ENCODE measurements at regions not wholly inside any gene's neighbourhood (a gene's known extent, or its start where the extent isn't known, plus 50 kb on each side); places are given as distances from the start of the nearest gene placed in this dataset.

DNA sequence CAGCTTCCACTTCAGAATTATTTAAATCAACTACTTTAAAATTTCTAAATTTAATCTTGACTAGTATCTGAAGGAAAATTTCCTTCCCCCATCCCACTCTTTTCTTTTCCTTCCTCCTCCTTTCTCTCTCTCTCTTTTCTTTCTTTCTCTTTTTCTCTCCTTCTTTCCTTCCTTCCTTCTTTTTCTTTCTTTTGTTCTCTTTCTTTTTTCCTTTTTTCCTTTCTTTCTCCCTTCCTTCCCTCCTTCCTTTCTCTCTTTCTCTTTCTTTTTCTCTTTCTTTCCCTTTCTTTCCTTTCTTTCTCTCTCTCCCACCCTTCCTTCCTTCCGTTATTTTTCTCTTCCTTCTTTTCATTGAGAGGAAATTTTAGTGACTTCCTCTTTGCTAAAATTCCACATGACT lies 132.0 kb upstream of the CDH19 start:
- TF ChIP-seq, protein P1, sequence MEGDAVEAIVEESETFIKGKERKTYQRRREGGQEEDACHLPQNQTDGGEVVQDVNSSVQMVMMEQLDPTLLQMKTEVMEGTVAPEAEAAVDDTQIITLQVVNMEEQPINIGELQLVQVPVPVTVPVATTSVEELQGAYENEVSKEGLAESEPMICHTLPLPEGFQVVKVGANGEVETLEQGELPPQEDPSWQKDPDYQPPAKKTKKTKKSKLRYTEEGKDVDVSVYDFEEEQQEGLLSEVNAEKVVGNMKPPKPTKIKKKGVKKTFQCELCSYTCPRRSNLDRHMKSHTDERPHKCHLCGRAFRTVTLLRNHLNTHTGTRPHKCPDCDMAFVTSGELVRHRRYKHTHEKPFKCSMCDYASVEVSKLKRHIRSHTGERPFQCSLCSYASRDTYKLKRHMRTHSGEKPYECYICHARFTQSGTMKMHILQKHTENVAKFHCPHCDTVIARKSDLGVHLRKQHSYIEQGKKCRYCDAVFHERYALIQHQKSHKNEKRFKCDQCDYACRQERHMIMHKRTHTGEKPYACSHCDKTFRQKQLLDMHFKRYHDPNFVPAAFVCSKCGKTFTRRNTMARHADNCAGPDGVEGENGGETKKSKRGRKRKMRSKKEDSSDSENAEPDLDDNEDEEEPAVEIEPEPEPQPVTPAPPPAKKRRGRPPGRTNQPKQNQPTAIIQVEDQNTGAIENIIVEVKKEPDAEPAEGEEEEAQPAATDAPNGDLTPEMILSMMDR (IDR thresholded peaks at IDR 0.05; ENCODE audit: low read depth, low read length, missing input control) = no peak
- TF ChIP-seq, protein P2, sequence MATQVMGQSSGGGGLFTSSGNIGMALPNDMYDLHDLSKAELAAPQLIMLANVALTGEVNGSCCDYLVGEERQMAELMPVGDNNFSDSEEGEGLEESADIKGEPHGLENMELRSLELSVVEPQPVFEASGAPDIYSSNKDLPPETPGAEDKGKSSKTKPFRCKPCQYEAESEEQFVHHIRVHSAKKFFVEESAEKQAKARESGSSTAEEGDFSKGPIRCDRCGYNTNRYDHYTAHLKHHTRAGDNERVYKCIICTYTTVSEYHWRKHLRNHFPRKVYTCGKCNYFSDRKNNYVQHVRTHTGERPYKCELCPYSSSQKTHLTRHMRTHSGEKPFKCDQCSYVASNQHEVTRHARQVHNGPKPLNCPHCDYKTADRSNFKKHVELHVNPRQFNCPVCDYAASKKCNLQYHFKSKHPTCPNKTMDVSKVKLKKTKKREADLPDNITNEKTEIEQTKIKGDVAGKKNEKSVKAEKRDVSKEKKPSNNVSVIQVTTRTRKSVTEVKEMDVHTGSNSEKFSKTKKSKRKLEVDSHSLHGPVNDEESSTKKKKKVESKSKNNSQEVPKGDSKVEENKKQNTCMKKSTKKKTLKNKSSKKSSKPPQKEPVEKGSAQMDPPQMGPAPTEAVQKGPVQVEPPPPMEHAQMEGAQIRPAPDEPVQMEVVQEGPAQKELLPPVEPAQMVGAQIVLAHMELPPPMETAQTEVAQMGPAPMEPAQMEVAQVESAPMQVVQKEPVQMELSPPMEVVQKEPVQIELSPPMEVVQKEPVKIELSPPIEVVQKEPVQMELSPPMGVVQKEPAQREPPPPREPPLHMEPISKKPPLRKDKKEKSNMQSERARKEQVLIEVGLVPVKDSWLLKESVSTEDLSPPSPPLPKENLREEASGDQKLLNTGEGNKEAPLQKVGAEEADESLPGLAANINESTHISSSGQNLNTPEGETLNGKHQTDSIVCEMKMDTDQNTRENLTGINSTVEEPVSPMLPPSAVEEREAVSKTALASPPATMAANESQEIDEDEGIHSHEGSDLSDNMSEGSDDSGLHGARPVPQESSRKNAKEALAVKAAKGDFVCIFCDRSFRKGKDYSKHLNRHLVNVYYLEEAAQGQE (IDR thresholded peaks at IDR 0.05) = no peak
- TF ChIP-seq MAX (IDR thresholded peaks at IDR 0.05) (no peak), FOXA1 (IDR thresholded peaks at IDR 0.05) (no peak)

Data from liver (tissue), 2 donors.